Endothelial cell of umbilical vein (primary cell): ENCODE measurements at regions not wholly inside any gene's neighbourhood (a gene's known extent, or its start where the extent isn't known, plus 50 kb on each side); places are given as distances from the start of the nearest gene placed in this dataset.

Experiments used
- BruUV-seq: library from RNA; stranded (reverse); fragments of 400-500 nt; replicated peaks from 2 replicates; lab custom pipeline; 2021; lab: Mats Ljungman, UMichigan
- CTCF ChIA-PET: fragments of 300-600, 350-600 bp; sonication (Branson Sonifier 250); formaldehyde crosslinking; loops from one replicate; lab custom pipeline; 2021; ENCODE audit warnings: antibody characterized with exemption, inconsistent platforms; lab: Charles Lee
- POLR2A ChIA-PET: fragments of 300-600, 350-600 bp; sonication (Branson Sonifier 250); formaldehyde crosslinking; loops from one replicate; lab custom pipeline; 2021; ENCODE audit warnings: antibody characterized with exemption, inconsistent platforms; lab: Charles Lee
- DNase-seq: peaks from one replicate; pipeline ENCODE4 v3.0.0-alpha.2; 2011; ENCODE audit warnings: low read depth, low spot score
- FAIRE-seq: peaks from 2 replicates; lab custom pipeline; 2011; peaks lifted over from hg19 to GRCh38; lab: Jason Lieb, UNC
- H2AFZ ChIP-seq: 2 replicates; pipeline ENCODE4 v1.6.0; 2012; ENCODE audit warnings: low read depth, low read length, control low read depth, inconsistent platforms
- H3K27ac ChIP-seq: 2 replicates; pipeline ENCODE4 v1.5.1; 2011; ENCODE audit warnings: low read depth, mild to moderate bottlenecking, control low read depth, low read length, moderate library complexity; ENCODE audit not compliant: insufficient read depth
- H3K27me3 ChIP-seq, 2 experiments: 2 replicates each; pipeline versions ENCODE4 v1.6.0 to v1.6.1; 2011; ENCODE audit warnings: low read length in 2 of 2, mixed read lengths in 1 of 2; ENCODE audit not compliant: control insufficient read depth in 2 of 2, insufficient read depth in 2 of 2
- H3K36me3 ChIP-seq, 2 experiments: 2 replicates in 1 of 2; 3 replicates in 1 of 2; pipeline ENCODE4 v1.5.1; 2011; ENCODE audit warnings: low read length in 2 of 2, mild to moderate bottlenecking in 1 of 2, moderate library complexity in 1 of 2; ENCODE audit not compliant: control insufficient read depth in 2 of 2, insufficient read depth in 2 of 2; ENCODE audit errors: extremely low read depth in 1 of 2
- H3K4me1 ChIP-seq: 3 replicates; pipeline ENCODE4 v1.5.1; 2011; ENCODE audit warnings: mild to moderate bottlenecking, low read length; ENCODE audit not compliant: control insufficient read depth, insufficient read depth; ENCODE audit errors: extremely low read depth
- H3K4me2 ChIP-seq: 2 replicates; pipeline ENCODE4 v1.6.1; 2011; ENCODE audit warnings: low read length, control low read depth, mixed read lengths; ENCODE audit not compliant: insufficient read depth
- H3K4me3 ChIP-seq, 3 experiments: fragments of 200-600 bp in 1 of 3; sonication (generic), shearing (Covaris generic) in 1 of 3; replicated peaks in 1 of 3; 2 replicates each; pipeline ENCODE4 v1.5.1; 2011 to 2016; ENCODE audit warnings: control low read depth in 3 of 3, low read length in 3 of 3, mild to moderate bottlenecking in 2 of 3, inconsistent platforms in 1 of 3, low read depth in 1 of 3, moderate library complexity in 1 of 3; ENCODE audit not compliant: insufficient read depth in 1 of 3
- H3K79me2 ChIP-seq: 2 replicates; pipeline ENCODE4 v1.6.0; 2012; ENCODE audit warnings: low read length, inconsistent platforms; ENCODE audit not compliant: control insufficient read depth, insufficient read depth
- H3K9ac ChIP-seq: replicated peaks from 2 replicates; pipeline ENCODE3; 2011; ENCODE audit warnings: low read length, control low read depth; ENCODE audit not compliant: insufficient read depth; ENCODE audit errors: extremely low read depth
- H3K9me1 ChIP-seq: replicated peaks from 3 replicates; pipeline ENCODE4 v1.6.0; 2011; ENCODE audit warnings: mild to moderate bottlenecking, low read length; ENCODE audit not compliant: control insufficient read depth, insufficient read depth; ENCODE audit errors: extremely low read depth
- H3K9me3 ChIP-seq: replicated peaks from 2 replicates; pipeline ENCODE4 v1.5.1; 2012; ENCODE audit warnings: low read length, inconsistent platforms; ENCODE audit not compliant: control insufficient read depth, insufficient read depth
- H4K20me1 ChIP-seq: replicated peaks from 2 replicates; pipeline ENCODE3; 2011; ENCODE audit warnings: mild to moderate bottlenecking, low read length; ENCODE audit not compliant: control insufficient read depth, insufficient read depth; ENCODE audit errors: extremely low read depth
- EZH2 ChIP-seq: IDR thresholded peaks from 2 replicates; pipeline ENCODE4 v1.6.1; 2012; ENCODE audit warnings: borderline replicate concordance, low read depth, mild to moderate bottlenecking, moderate library complexity, low read length, inconsistent platforms; ENCODE audit not compliant: severe bottlenecking
- FOS ChIP-seq: IDR thresholded peaks from 2 replicates; pipeline ENCODE4 v1.6.1; 2011; ENCODE audit warnings: mild to moderate bottlenecking, low read length, moderate library complexity, borderline replicate concordance; ENCODE audit not compliant: insufficient read depth
- GATA2 ChIP-seq: IDR thresholded peaks from 2 replicates; pipeline ENCODE4 v1.7.0; 2011; ENCODE audit warnings: low read depth, mild to moderate bottlenecking, moderate library complexity, mixed read lengths, low read length; ENCODE audit not compliant: insufficient read length, insufficient read depth
- JUN ChIP-seq: IDR thresholded peaks from 2 replicates; pipeline ENCODE4 v1.6.1; 2011; ENCODE audit warnings: borderline replicate concordance, low read depth; ENCODE audit not compliant: insufficient read length, insufficient read depth
- MAX ChIP-seq: IDR thresholded peaks from 2 replicates; pipeline ENCODE4 v1.6.1; 2011; ENCODE audit not compliant: insufficient read depth, insufficient read length
- MYC ChIP-seq: IDR thresholded peaks from one replicate; pipeline ENCODE4 v1.6.1; 2011; ENCODE audit warnings: mild to moderate bottlenecking, low read depth, low read length
- POLR2A ChIP-seq: IDR thresholded peaks from 2 replicates; pipeline ENCODE4 v1.6.1; 2012; ENCODE audit warnings: low read depth, mild to moderate bottlenecking, control low read depth, low read length
- POLR2AphosphoS5 ChIP-seq: IDR thresholded peaks from 2 replicates; pipeline ENCODE4 v1.6.1; 2012; ENCODE audit warnings: low read depth, mild to moderate bottlenecking, control low read depth, low read length, moderate library complexity; ENCODE audit not compliant: insufficient read depth
- dilution Hi-C: fragments of 300-500 bp; cut with MboI; formaldehyde crosslinking; loops from one replicate; pipeline ENCODE4 v1.15.0; 2019; ENCODE audit warnings: low sequenced_read_pairs; ENCODE audit not compliant: extremely low pct_ligation_motif_present
- intact Hi-C: fragments of 100-400 bp; cut with micrococcal nuclease; formaldehyde crosslinking; loops from one replicate; pipeline ENCODE4 v1.10.0; 2022
- TF ChIP-seq, protein P1 (sequence below), 2 donors: IDR thresholded peaks; 1 replicate in 1 of 2; 2 replicates in 1 of 2; pipeline ENCODE4 v1.5.1; 2011; ENCODE audit warnings: low read length in 2 of 2, mild to moderate bottlenecking in 2 of 2, moderate library complexity in 2 of 2, control low read depth in 1 of 2, inconsistent platforms in 1 of 2, low read depth in 1 of 2; ENCODE audit not compliant: insufficient read depth in 1 of 2; ENCODE audit errors: extremely low read depth in 1 of 2

- Histone ChIP-seq H3K79me2 (no peaks in the 10 kb centered on the region), H3K9me3 (no peaks in the 10 kb centered on the region), H3K27ac (no peak overlapping the region), H3K27me3 (no peaks in the 10 kb centered on the region), H3K4me2 (no peak overlapping the region), H4K20me1 (no peaks in the 10 kb centered on the region), H3K36me3 (no peaks in the 10 kb centered on the region), H2AFZ (no peak overlapping the region), H3K9ac (no peak overlapping the region), H3K4me1 (no peaks in the 10 kb centered on the region), H3K4me3 (no peak overlapping the region), H3K9me1 (no peaks in the 10 kb centered on the region)
- intact Hi-C loops = no loop called here
- BruUV-seq = no TSS peak
- ChIA-PET POLR2A (no interaction called here), CTCF (no interaction called here)
- dilution Hi-C loops = no loop called here
- TF ChIP-seq EZH2 = no peak
- no peak for TF ChIP-seq POLR2AphosphoS5
- no peak for TF ChIP-seq JUN
- TF ChIP-seq POLR2A = no peak
- no peak for TF ChIP-seq MYC
- TF ChIP-seq MAX = no peak
- no peak for TF ChIP-seq FOS
- TF ChIP-seq, protein P1, sequence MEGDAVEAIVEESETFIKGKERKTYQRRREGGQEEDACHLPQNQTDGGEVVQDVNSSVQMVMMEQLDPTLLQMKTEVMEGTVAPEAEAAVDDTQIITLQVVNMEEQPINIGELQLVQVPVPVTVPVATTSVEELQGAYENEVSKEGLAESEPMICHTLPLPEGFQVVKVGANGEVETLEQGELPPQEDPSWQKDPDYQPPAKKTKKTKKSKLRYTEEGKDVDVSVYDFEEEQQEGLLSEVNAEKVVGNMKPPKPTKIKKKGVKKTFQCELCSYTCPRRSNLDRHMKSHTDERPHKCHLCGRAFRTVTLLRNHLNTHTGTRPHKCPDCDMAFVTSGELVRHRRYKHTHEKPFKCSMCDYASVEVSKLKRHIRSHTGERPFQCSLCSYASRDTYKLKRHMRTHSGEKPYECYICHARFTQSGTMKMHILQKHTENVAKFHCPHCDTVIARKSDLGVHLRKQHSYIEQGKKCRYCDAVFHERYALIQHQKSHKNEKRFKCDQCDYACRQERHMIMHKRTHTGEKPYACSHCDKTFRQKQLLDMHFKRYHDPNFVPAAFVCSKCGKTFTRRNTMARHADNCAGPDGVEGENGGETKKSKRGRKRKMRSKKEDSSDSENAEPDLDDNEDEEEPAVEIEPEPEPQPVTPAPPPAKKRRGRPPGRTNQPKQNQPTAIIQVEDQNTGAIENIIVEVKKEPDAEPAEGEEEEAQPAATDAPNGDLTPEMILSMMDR (IDR thresholded peaks at IDR 0.05; ENCODE audit: extremely low read depth in 1 of 2, insufficient read depth in 1 of 2, low read depth in 1 of 2, low read length in 2 of 2) = no peak
- no peak for TF ChIP-seq GATA2
- DNase-seq (no peak), FAIRE-seq (no peak)
Measured at GRCh38 chr6:141963543-141964295, 169.0 kb upstream of the GJE1 start.
